ENCODE measurements at regions not wholly inside any gene's neighbourhood (a gene's known extent, or its start where the extent isn't known, plus 50 kb on each side); places are given as distances from the start of the nearest gene placed in this dataset.

DNA sequence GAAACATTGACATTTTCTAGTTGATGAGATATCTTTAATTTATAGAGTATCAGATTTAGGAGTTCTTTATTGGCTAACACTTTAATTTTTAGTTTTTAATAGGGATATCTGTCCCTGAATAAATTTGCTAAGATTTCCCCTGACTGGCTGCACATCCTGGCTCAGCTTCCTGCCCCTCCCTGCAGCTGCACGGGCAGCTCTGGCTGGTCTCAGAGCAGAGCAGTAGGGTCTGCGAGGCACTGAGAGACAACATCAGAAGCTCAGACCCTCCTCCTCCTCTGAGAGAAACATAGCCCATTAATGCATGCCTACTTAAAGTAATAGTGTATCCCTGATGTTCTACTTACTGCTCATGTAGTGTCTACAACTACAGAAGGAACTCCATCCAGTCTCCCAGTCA is 139.2 kb downstream of the TNFSF13B start:
- no peak overlapping the region for H3K27ac ChIP-seq
- TF ChIP-seq, protein P1, sequence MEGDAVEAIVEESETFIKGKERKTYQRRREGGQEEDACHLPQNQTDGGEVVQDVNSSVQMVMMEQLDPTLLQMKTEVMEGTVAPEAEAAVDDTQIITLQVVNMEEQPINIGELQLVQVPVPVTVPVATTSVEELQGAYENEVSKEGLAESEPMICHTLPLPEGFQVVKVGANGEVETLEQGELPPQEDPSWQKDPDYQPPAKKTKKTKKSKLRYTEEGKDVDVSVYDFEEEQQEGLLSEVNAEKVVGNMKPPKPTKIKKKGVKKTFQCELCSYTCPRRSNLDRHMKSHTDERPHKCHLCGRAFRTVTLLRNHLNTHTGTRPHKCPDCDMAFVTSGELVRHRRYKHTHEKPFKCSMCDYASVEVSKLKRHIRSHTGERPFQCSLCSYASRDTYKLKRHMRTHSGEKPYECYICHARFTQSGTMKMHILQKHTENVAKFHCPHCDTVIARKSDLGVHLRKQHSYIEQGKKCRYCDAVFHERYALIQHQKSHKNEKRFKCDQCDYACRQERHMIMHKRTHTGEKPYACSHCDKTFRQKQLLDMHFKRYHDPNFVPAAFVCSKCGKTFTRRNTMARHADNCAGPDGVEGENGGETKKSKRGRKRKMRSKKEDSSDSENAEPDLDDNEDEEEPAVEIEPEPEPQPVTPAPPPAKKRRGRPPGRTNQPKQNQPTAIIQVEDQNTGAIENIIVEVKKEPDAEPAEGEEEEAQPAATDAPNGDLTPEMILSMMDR (conservative IDR thresholded peaks at IDR 0.05) = no peak

DNA sequence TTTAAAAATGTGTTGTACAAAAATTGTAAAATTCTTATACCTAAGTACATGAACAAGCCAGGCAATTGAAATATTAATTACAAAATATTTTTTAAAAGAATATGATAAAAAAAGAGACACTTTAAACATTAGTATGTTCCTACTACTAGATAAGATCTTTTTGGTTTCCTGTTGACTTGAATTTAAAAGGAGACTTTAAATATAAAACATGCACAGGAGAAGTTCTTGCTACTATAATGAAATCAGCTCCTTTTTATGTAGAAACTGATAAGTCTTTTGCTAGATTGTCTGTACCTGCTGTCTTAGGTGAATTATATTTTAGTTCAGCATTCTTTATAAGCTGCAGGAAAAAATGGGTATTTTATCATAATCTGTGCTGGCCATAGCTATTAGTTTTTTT is 140.2 kb downstream of the TNFSF13B start:
- H3K27ac ChIP-seq = no peak overlapping the region
- TF ChIP-seq, protein P1 (conservative IDR thresholded peaks at IDR 0.05) = no peak

DNA sequence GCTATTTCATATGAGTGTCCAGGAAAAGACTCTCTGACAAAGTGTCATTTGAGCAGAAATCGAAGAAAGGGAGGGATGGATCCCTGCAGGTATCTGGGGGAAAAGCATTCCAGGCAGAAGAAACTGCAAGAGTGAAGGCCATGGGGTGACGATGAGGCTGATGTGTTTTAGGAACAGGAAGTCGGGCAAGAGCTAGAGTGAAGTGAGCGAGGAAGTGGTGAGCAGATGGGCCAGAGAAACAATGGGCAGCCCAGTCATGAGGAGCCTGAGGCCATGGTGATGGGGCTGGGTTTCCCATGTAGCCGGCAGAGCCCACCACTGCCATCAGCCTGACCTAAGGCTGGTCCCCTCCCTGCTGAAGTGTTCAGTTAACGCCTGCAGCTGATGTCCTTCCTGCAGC is 150.2 kb downstream of the TNFSF13B start:
- no peak overlapping the region for H3K27ac ChIP-seq
- TF ChIP-seq, protein P1 (conservative IDR thresholded peaks at IDR 0.05) = no peak

DNA sequence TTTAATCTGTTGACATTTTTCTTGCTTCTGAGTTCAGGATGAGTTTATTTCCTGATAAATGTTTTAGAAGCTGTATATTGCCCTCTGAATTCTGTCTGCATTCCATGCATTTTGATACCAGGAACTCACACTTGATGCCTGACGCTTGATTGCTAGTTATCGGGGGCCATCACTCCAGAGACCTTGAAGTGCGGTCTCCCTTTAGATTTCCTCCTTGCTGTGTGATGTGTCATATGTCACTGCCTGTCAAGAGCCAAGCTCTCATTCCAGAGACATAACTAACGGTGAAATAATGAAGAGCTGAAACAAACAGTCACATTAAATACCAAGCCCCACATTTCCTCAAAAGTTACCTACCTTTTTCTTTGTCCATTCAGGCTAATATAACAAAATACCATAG is 155.5 kb downstream of the TNFSF13B start:
- TF ChIP-seq, protein P1 (conservative IDR thresholded peaks at IDR 0.05) = no peak
- no peak overlapping the region for H3K27ac ChIP-seq

DNA sequence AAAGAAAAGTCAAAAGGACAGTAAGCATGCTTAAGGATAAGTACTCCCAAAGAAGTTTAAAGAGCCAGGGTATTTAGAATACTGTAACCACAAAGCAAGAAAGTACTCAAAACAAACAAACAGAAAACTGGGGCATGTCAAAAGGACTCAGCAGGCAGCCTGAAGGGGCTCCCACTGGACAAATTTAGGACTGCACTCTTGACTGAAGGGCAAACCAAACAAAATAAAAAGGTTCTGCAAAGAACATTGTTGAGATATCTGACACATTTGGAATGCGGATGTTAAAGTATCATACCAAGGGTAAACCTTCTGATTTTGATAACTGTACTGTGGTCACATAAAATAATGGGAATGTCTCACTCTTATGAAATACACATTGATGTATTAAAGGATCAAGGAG is 157.4 kb downstream of the TNFSF13B start:
- TF ChIP-seq, protein P1 (conservative IDR thresholded peaks at IDR 0.05) = no peak
- no peak overlapping the region for H3K27ac ChIP-seq

DNA sequence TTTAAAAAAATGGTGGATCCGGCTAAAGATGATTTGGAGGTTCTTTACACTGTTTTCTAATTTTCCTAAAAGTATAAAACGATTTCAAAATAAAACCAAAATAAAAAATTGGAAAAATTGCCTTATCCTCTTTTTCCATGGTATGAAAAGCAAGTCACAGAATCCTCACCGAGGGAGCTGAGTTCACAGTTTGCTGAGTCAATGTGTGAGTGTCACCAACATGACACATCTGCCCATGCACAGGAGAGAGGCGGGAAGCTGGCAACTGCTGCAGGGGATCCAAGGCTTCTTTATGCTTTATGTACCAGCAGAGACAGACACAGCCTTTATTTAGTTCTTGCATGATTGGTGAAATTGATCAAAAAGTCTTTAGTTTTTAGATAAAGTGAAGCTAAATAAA is 157.8 kb downstream of the TNFSF13B start:
- TF ChIP-seq, protein P1 (conservative IDR thresholded peaks at IDR 0.05) = no peak

DNA sequence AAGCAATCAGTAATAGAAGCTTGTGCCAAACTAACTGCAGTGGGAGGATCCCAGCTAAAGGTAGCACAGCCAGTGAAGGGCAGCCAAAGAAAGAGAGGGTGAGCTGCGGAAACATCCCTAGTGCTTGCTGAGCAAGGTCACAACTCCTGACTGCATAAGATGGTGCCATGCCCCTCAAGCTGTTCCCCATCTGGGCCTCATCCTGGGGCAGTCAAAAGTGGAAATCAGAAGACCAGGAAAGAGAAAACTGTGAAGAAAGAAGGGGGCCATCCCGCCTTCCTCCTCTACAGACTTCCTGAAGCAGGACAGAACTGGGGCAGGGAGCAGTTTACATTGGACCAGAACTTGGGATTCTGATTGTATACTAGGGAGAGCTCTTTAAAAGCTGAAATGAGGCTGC is 159.2 kb downstream of the TNFSF13B start:
- H3K27ac ChIP-seq = no peak overlapping the region
- TF ChIP-seq, protein P1 (conservative IDR thresholded peaks at IDR 0.05) = no peak

More for the DNA sequence above, 157.8 kb downstream of the TNFSF13B start:
- no peak overlapping the region for H3K27ac ChIP-seq
